ENCODE measurements at regions not wholly inside any gene's neighbourhood (a gene's known extent, or its start where the extent isn't known, plus 50 kb on each side); places are given as distances from the start of the nearest gene placed in this dataset.
"Not testable (repeated sequence)": the region's sequence is repeated elsewhere in the genome, so short reads cannot be mapped to it uniquely, and the experiment has no call there.

GRCh38 chr2:234865040-234865439, 86.8 kb upstream of the SH3BP4 start:
- WGBS: 92% methylated on average over 5 of the region's 5 CpGs
- H3K36me3 ChIP-seq: no peaks in the 10 kb centered on the region
- H3K4me3 ChIP-seq: no peak overlapping the region
- no peak overlapping the region for H3K27ac ChIP-seq
- no peak for DNase-seq (ENCODE audit: low spot score in 2 of 2)
- no peaks in the 10 kb centered on the region for H3K27me3 ChIP-seq
- no peaks in the 10 kb centered on the region for H3K9me3 ChIP-seq
- peaks cover 33% of the 10 kb centered on the region for H3K4me1 ChIP-seq
- no peak for TF ChIP-seq POLR2AphosphoS5 (IDR thresholded peaks at IDR 0.05)
- TF ChIP-seq POLR2A (IDR thresholded peaks at IDR 0.05): no peak

GRCh38 chr2:234864506-234864905, 87.3 kb upstream of the SH3BP4 start:
- Histone ChIP-seq H3K4me3 (no peak overlapping the region), H3K9me3 (no peaks in the 10 kb centered on the region), H3K36me3 (no peaks in the 10 kb centered on the region), H3K27me3 (no peaks in the 10 kb centered on the region), H3K4me1 (peaks cover 33% of the 10 kb centered on the region), H3K27ac (no peak overlapping the region)
- DNase-seq (ENCODE audit: low spot score in 2 of 2): no peak
- WGBS: 52% methylated on average over 5 of the region's 5 CpGs
- TF ChIP-seq POLR2AphosphoS5 (IDR thresholded peaks at IDR 0.05) (no peak), EP300 (IDR thresholded peaks at IDR 0.05) (no peak), POLR2A (IDR thresholded peaks at IDR 0.05) (no peak), CTCF (IDR thresholded peaks at IDR 0.05) (no peak)

GRCh38 chr2:234863043-234863934, 88.5 kb upstream of the SH3BP4 start:
- Histone ChIP-seq H3K4me3 (no peak overlapping the region), H3K9me3 (no peaks in the 10 kb centered on the region), H3K36me3 (no peaks in the 10 kb centered on the region), H3K27ac (peak overlapping the region; percentile 84), H3K4me1 (peaks cover 33% of the 10 kb centered on the region), H3K27me3 (no peaks in the 10 kb centered on the region)
- no peak for DNase-seq (ENCODE audit: low spot score in 2 of 2)
- 48% methylated on average over 15 of the region's 17 CpGs for WGBS
- TF ChIP-seq POLR2AphosphoS5 (IDR thresholded peaks at IDR 0.05): no peak
- no peak for TF ChIP-seq CTCF (IDR thresholded peaks at IDR 0.05)
- no peak for TF ChIP-seq EP300 (IDR thresholded peaks at IDR 0.05)
- no peak for TF ChIP-seq POLR2A (IDR thresholded peaks at IDR 0.05)

GRCh38 chr2:234861841-234862735, 89.7 kb upstream of the SH3BP4 start:
- DNase-seq (ENCODE audit: low spot score in 2 of 2): no peak
- H3K9me3 ChIP-seq: no peaks in the 10 kb centered on the region
- 40% methylated on average over 12 of the region's 12 CpGs for WGBS
- H3K27me3 ChIP-seq: no peaks in the 10 kb centered on the region
- TF ChIP-seq CTCF (IDR thresholded peaks at IDR 0.05) (no peak), POLR2A (IDR thresholded peaks at IDR 0.05) (no peak), EP300 (IDR thresholded peaks at IDR 0.05) (no peak), POLR2AphosphoS5 (IDR thresholded peaks at IDR 0.05) (no peak)
- H3K27ac ChIP-seq: peak overlapping the region; percentile 84
- H3K4me1 ChIP-seq: peaks cover 33% of the 10 kb centered on the region
- no peak overlapping the region for H3K4me3 ChIP-seq
- no peaks in the 10 kb centered on the region for H3K36me3 ChIP-seq

- H3K36me3 ChIP-seq; H3K4me3 ChIP-seq; DNase-seq (ENCODE audit: low spot score in 2 of 2); H3K27me3 ChIP-seq; H3K27ac ChIP-seq; H3K9me3 ChIP-seq: not testable (repeated sequence)
- WGBS: 74% methylated on average over 8 of the region's 8 CpGs
- H3K4me1 ChIP-seq: peaks cover 31% of the 10 kb centered on the region
Measured at GRCh38 chr2:234859330-234859872, 92.4 kb upstream of the SH3BP4 start.

Data from suprapubic skin (tissue), 4 donors.